GM23338 (cell line): ENCODE measurements at regions not wholly inside any gene's neighbourhood (a gene's known extent, or its start where the extent isn't known, plus 50 kb on each side); places are given as distances from the start of the nearest gene placed in this dataset.

Experiments
- ATAC-seq: fragments of 200-7000 bp; cut with Tn5 transposase; 3 replicates; pipeline ENCODE4 v1.9.1; 2020
- DNase-seq: peaks from one replicate; pipeline ENCODE4 v3.0.0-alpha.2; 2015; ENCODE audit warnings: low spot score
- H2AFZ ChIP-seq: fragments of 200-600 bp; sonication (generic); 2 replicates; pipeline ENCODE4 v1.8.0; 2016; ENCODE audit warnings: antibody characterized with exemption, mild to moderate bottlenecking, moderate library complexity
- H3F3A ChIP-seq: fragments of 200-600 bp; sonication (generic); replicated peaks from 2 replicates; pipeline ENCODE4 v1.8.0; 2017; ENCODE audit warnings: antibody characterized with exemption, mixed run types, low read depth
- H3K27ac ChIP-seq: fragments of 200-600 bp; sonication (generic); 2 replicates; pipeline ENCODE4 v1.6.1; 2016; ENCODE audit warnings: low read depth
- H3K27me3 ChIP-seq: fragments of 200-600 bp; sonication (generic); 2 replicates; pipeline ENCODE4 v1.8.0; 2016; ENCODE audit warnings: mild to moderate bottlenecking, mixed run types, moderate library complexity; ENCODE audit not compliant: insufficient read depth
- H3K36me3 ChIP-seq: fragments of 200-600 bp; sonication (generic); 2 replicates; pipeline ENCODE4 v1.8.0; 2016; ENCODE audit warnings: mild to moderate bottlenecking; ENCODE audit not compliant: insufficient read depth
- H3K4me1 ChIP-seq: fragments of 200-600 bp; sonication (generic); 2 replicates; pipeline ENCODE4 v1.8.0; 2016; ENCODE audit warnings: mild to moderate bottlenecking, moderate library complexity; ENCODE audit not compliant: insufficient read depth
- H3K4me2 ChIP-seq: fragments of 200-600 bp; sonication (generic); 2 replicates; pipeline ENCODE4 v1.7.1; 2017; ENCODE audit warnings: mixed run types
- H3K4me3 ChIP-seq: fragments of 200-600 bp; sonication (generic); 2 replicates; pipeline ENCODE4 v1.6.1; 2016; ENCODE audit warnings: mixed run types
- H3K79me2 ChIP-seq: fragments of 200-600 bp; sonication (generic); replicated peaks from 2 replicates; pipeline ENCODE4 v1.8.0; 2017; ENCODE audit warnings: mild to moderate bottlenecking; ENCODE audit not compliant: insufficient read depth
- H3K9me2 ChIP-seq: fragments of 200-600 bp; sonication (generic); 2 replicates; pipeline ENCODE4 v1.8.0; 2017; ENCODE audit not compliant: insufficient read depth
- H4K20me1 ChIP-seq: fragments of 200-600 bp; sonication (generic); replicated peaks from 2 replicates; pipeline ENCODE4 v1.8.0; 2017; ENCODE audit warnings: mild to moderate bottlenecking; ENCODE audit not compliant: insufficient read depth
- H3K27ac Mint-ChIP-seq: 2 replicates; pipeline ENCODE4 v1.8.0; 2020; ENCODE audit warnings: inconsistent platforms, mild to moderate bottlenecking, moderate library complexity, mixed read lengths
- H3K27me3 Mint-ChIP-seq: 3 replicates; pipeline ENCODE4 v1.8.0; 2022; ENCODE audit warnings: low read depth, mild to moderate bottlenecking, moderate library complexity, mixed read lengths, inconsistent platforms; ENCODE audit not compliant: insufficient read depth, poor library complexity
- H3K36me3 Mint-ChIP-seq: 3 replicates; pipeline ENCODE4 v1.8.0; 2021; ENCODE audit warnings: low read depth, mild to moderate bottlenecking, inconsistent platforms, moderate library complexity, mixed read lengths
- H3K4me1 Mint-ChIP-seq: 3 replicates; pipeline ENCODE4 v1.8.0; 2020; ENCODE audit warnings: mild to moderate bottlenecking, inconsistent platforms, mixed read lengths
- H3K4me3 Mint-ChIP-seq: 3 replicates; pipeline ENCODE4 v1.8.0; 2021; ENCODE audit warnings: moderate library complexity, mild to moderate bottlenecking, inconsistent platforms, mixed read lengths
- H3K9me3 Mint-ChIP-seq: 3 replicates; pipeline ENCODE4 v1.8.0; 2020; ENCODE audit warnings: moderate library complexity, mild to moderate bottlenecking, inconsistent platforms, mixed read lengths
- CTCF ChIP-seq, 2 experiments: fragments of 200-600 bp in 1 of 2; sonication (generic) in 1 of 2; conservative IDR thresholded peaks; 2 replicates each; pipeline versions ENCODE4 v1.5.1 to v1.6.1; 2016 to 2017; ENCODE audit warnings: antibody characterized with exemption in 2 of 2, low read depth in 2 of 2, mild to moderate bottlenecking in 2 of 2, moderate library complexity in 1 of 2
- ETS1 ChIP-seq: IDR thresholded peaks from 2 replicates; pipeline ENCODE4 v1.6.1; 2016; ENCODE audit warnings: antibody characterized with exemption
- EZH2 ChIP-seq: fragments of 200-600 bp; sonication (generic); IDR thresholded peaks from one replicate; pipeline ENCODE4 v1.8.0; 2017; ENCODE audit warnings: antibody characterized with exemption, mild to moderate bottlenecking, low read depth; ENCODE audit not compliant: unreplicated experiment
- EZH2phosphoT487 ChIP-seq: fragments of 200-600 bp; sonication (generic); IDR thresholded peaks from one replicate; pipeline ENCODE4 v1.8.1; 2018; ENCODE audit warnings: antibody characterized with exemption; ENCODE audit not compliant: unreplicated experiment
- POLR2AphosphoS5 ChIP-seq: IDR thresholded peaks from 2 replicates; pipeline ENCODE4 v1.6.1; 2016; ENCODE audit warnings: antibody characterized with exemption, low read depth
- REST ChIP-seq: IDR thresholded peaks from one replicate; pipeline ENCODE4 v1.6.1; 2018; ENCODE audit warnings: antibody characterized with exemption; ENCODE audit not compliant: unreplicated experiment
- STAT1 ChIP-seq: IDR thresholded peaks from one replicate; pipeline ENCODE4 v1.6.1; 2016; ENCODE audit warnings: antibody characterized with exemption; ENCODE audit not compliant: unreplicated experiment
- ZNF114 ChIP-seq: fragments of 250-450 bp; sonication (Bioruptor Pico); IDR thresholded peaks from 2 replicates; pipeline ENCODE4 v1.5.0; 2020; ENCODE audit warnings: mild to moderate bottlenecking, moderate library complexity
- ZNF331 ChIP-seq: fragments of 250-450 bp; sonication (Bioruptor Pico); IDR thresholded peaks from 2 replicates; pipeline ENCODE4 v1.5.0; 2020; ENCODE audit warnings: low read depth, mild to moderate bottlenecking, moderate library complexity
- ZNF462 ChIP-seq: fragments of 250-450 bp; sonication (Bioruptor Pico); IDR thresholded peaks from 2 replicates; pipeline ENCODE4 v1.5.0; 2020; ENCODE audit warnings: mild to moderate bottlenecking, moderate library complexity

GRCh38 chr7:26553128-26553527 is 261.5 kb downstream of the SNX10 start (continued):
- no peak for TF ChIP-seq ZNF462 (CRISPR knock-in tag)
- no peak for TF ChIP-seq ETS1
- TF ChIP-seq EZH2phosphoT487: no peak
- TF ChIP-seq ZNF114 (CRISPR knock-in tag): no peak
- no peak for TF ChIP-seq EZH2
- no peak for TF ChIP-seq ZNF331 (CRISPR knock-in tag)
- no peak for TF ChIP-seq CTCF (conservative IDR thresholded peaks at IDR 0.05; ENCODE audit: low read depth in 2 of 2)

GRCh38 chr7:26553582-26553981 is 261.9 kb downstream of the SNX10 start:
- H2AFZ ChIP-seq: peak overlapping the region; percentile 5; the same call in 1 of the 2 replicates
- no peaks in the 10 kb centered on the region for H3K9me3 Mint-ChIP-seq
- no peaks in the 10 kb centered on the region for H3K27me3 ChIP-seq
- no peak overlapping the region for H3K27ac ChIP-seq
- peaks cover 23% of the 10 kb centered on the region for H3K4me1 Mint-ChIP-seq
- H3K79me2 ChIP-seq: no peaks in the 10 kb centered on the region
- no peaks in the 10 kb centered on the region for H3K36me3 Mint-ChIP-seq
- no peak for DNase-seq
- no peak for ATAC-seq
- no peak overlapping the region for H3K4me2 ChIP-seq
- no peaks in the 10 kb centered on the region for H3K9me2 ChIP-seq
- no peak overlapping the region for H3K27ac Mint-ChIP-seq
- H3K36me3 ChIP-seq: no peaks in the 10 kb centered on the region
- H3K4me3 Mint-ChIP-seq: no peak overlapping the region
- no peaks in the 10 kb centered on the region for H4K20me1 ChIP-seq
- H3F3A ChIP-seq: no peaks in the 10 kb centered on the region
- no peak overlapping the region for H3K4me3 ChIP-seq
- H3K27me3 Mint-ChIP-seq: peaks cover 9% of the 10 kb centered on the region
- H3K4me1 ChIP-seq: peaks cover 6% of the 10 kb centered on the region
- TF ChIP-seq ZNF114 (CRISPR knock-in tag) (no peak), EZH2 (no peak), STAT1 (no peak), CTCF (conservative IDR thresholded peaks at IDR 0.05; ENCODE audit: low read depth in 2 of 2) (no peak), POLR2AphosphoS5 (no peak), REST (no peak)
